ENCODE measurements at regions not wholly inside any gene's neighbourhood (a gene's known extent, or its start where the extent isn't known, plus 50 kb on each side); places are given as distances from the start of the nearest gene placed in this dataset.
A peak's percentile ranks its signal among the peaks of the same experiment; 100 is the strongest.

GRCh38 chr3:96012939-96013338 lies 801.5 kb upstream of the EPHA6 start:
- no peak for DNase-seq

- DNase-seq: no peak
Observed at GRCh38 chr3:96017556-96017955, 796.8 kb upstream of the EPHA6 start.

- DNase-seq: no peak
Observed at GRCh38 chr3:96022676-96023075, 791.7 kb upstream of the EPHA6 start.

GRCh38 chr3:96027718-96028117 lies 786.7 kb upstream of the EPHA6 start:
- DNase-seq: no peak

GRCh38 chr3:96039632-96040031 lies 774.8 kb upstream of the EPHA6 start:
- DNase-seq: no peak

GRCh38 chr3:96059301-96059700 lies 755.1 kb upstream of the EPHA6 start:
- DNase-seq: no peak

GRCh38 chr3:96069065-96069464 lies 745.3 kb upstream of the EPHA6 start:
- no peak for DNase-seq

- no peak for DNase-seq
Observed at GRCh38 chr3:96070678-96071077, 743.7 kb upstream of the EPHA6 start.

- no peak for DNase-seq
Observed at GRCh38 chr3:96071097-96071496, 743.3 kb upstream of the EPHA6 start.

- DNase-seq: no peak
Observed at GRCh38 chr3:96072226-96072625, 742.2 kb upstream of the EPHA6 start.

DNA sequence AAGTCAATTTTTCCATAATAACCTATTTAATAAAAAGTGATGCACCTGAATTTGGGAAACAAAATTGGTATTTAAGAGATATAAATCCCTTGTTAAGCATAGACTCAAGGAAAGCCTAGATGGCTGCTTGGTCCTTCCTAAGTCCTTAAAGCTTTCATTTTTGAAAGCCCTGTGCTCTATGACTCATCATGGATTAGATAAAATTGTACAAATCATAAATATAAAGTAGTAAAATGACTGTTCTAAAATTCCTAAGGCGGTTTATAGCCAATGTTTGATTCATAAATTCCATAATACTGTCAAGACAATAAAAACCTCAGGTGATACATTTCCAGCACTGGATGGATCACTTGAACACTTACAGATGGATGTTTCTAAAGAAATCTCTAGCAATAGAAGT lies 730.8 kb upstream of the EPHA6 start:
- peak; percentile 1 for DNase-seq

DNA sequence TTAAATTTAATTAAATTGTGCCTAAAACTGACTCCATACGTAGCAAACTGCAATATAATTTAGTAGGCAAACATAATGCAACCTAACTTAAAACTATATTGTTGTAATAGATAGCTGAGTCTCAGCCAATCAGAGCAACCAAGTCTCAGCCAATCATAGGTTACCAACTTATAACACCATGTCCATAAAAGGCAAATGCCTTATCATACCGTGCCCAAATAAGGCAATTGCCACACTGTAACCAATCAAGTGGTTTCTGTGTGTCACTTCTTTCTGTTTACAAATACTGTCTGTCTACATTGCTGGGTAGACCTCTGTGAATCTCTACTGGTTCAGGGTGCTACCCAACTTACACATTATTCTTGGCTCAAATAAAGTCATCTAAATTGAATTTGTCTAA lies 728.4 kb upstream of the EPHA6 start:
- no peak for DNase-seq

DNA sequence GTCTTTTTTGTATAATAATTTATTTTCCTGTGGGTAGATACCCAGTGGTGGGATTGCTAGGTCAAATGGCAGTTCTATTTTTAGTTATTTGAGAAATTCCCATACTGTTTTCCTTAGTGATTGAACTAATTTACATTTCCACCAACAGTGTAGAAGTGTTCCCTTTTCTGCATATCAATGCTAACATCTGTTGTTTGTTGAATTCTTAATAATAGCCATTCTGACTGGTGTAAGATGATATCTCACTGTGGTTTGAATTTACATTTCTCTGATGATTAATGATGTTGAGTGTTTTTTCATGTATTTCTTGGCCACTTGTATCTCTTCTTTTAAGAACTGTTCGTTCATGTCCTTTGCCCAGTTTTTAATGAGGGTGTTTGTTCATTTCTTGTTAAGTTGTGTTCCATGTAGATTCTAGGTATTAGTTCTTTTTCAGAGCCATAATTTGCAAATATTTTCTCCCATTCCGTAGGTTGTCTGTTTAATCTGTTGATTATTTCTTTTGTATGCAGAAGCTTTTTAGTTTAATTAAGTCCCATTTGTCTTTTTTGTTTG lies 713.3 kb upstream of the EPHA6 start:
- no peak for DNase-seq

DNA sequence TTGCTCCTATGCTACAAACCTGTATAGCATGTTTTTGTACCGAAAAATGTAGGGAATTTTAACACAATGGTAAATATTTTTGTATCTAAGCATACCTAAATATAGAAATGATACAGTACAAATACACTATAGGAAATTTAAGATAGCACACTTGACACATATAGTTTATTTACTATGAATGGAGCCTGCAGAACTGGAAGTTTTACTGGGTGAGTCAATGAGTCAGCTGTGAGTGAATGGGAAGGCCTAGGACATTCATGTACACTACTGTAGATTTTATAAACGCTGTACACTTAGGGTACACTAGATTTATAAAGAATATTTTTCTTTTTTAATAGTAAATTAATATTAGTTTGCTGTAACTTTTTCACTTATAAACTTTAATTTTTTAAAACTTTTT lies 707.7 kb upstream of the EPHA6 start:
- no peak for DNase-seq
